Transverse colon (tissue), 4 donors: ENCODE measurements at regions not wholly inside any gene's neighbourhood (a gene's known extent, or its start where the extent isn't known, plus 50 kb on each side); places are given as distances from the start of the nearest gene placed in this dataset.

Source experiments
- DNase-seq: peaks from one replicate; pipeline ENCODE4 v3.0.0-alpha.2; 2019
- H3K27ac ChIP-seq, 4 donors: fragments of 200-600 bp; sonication (generic); 2 replicates each; pipeline ENCODE4 v1.5.1; 2016 to 2018; ENCODE audit warnings: inconsistent platforms in 4 of 4
- H3K27me3 ChIP-seq: fragments of 200-600 bp; sonication (generic); 2 replicates; pipeline ENCODE4 v1.5.1; 2017; ENCODE audit warnings: inconsistent platforms
- H3K36me3 ChIP-seq, 4 donors: fragments of 200-600 bp; sonication (generic); 2 replicates each; pipeline ENCODE4 v1.5.1; 2017 to 2019; ENCODE audit warnings: inconsistent platforms in 4 of 4
- H3K4me1 ChIP-seq, 4 donors: fragments of 200-600 bp; sonication (generic); 2 replicates each; pipeline ENCODE4 v1.5.1; 2017 to 2020; ENCODE audit warnings: inconsistent platforms in 4 of 4
- H3K4me3 ChIP-seq, 4 donors: fragments of 200-600 bp; sonication (generic); 1 replicate in 1 of 4; 2 replicates in 3 of 4; pipeline versions ENCODE4 v1.5.1 to v1.6.1; 2017 to 2019; ENCODE audit warnings: inconsistent platforms in 4 of 4
- H3K9me3 ChIP-seq, 2 donors: fragments of 200-600 bp; sonication (generic); 2 replicates each; pipeline ENCODE4 v1.5.1; 2017 to 2019; ENCODE audit warnings: inconsistent platforms in 2 of 2
- EP300 ChIP-seq: sonication (generic); formaldehyde crosslinking; IDR thresholded peaks from one replicate; pipeline ENCODE4 v1.6.1; 2017; ENCODE audit warnings: antibody characterized with exemption, low read depth
- POLR2A ChIP-seq: fragments of 450-650 bp; IDR thresholded peaks from one replicate; pipeline ENCODE4 v1.6.1; 2016; ENCODE audit warnings: antibody characterized with exemption, mild to moderate bottlenecking, moderate library complexity
- POLR2AphosphoS5 ChIP-seq, 3 donors: sonication (generic); formaldehyde crosslinking; IDR thresholded peaks; one replicate each; pipeline ENCODE4 v1.6.1; 2016; ENCODE audit warnings: antibody characterized with exemption in 3 of 3
- WGBS, 2 donors: methylation state at CpG; one replicate each; pipeline ENCODE4 v1.1.5; 2018; ENCODE audit warnings: low coverage in 1 of 2; 5-methylcytosine and 5-hydroxymethylcytosine counted together
- in situ Hi-C, 4 donors: fragments of 200-750 bp; cut with MboI; loops; one replicate each; pipeline versions ENCODE4 v1.15.0 to v1.15.1; 2017; ENCODE audit warnings: low sequenced_read_pairs in 3 of 4, low pct_ligation_motif_present in 1 of 4, low pct_unique_long_range_greater_than_20kb in 1 of 4
- intact Hi-C: fragments of 100-400 bp; cut with DNase I; formaldehyde crosslinking; loops from one replicate; pipeline ENCODE4 v1.15.1; 2023; ENCODE audit warnings: low total_unique reads
- TF ChIP-seq, protein P1 (sequence below), 5 experiments: fragments of 200-600 bp in 3 of 5; fragments of 450-650 bp in 2 of 5; sonication (generic) in 3 of 5; IDR thresholded peaks; 1 replicate in 2 of 5; 2 replicates in 3 of 5; pipeline ENCODE4 v1.5.1; 2016 to 2017; ENCODE audit warnings: antibody characterized with exemption in 5 of 5, inconsistent platforms in 3 of 5, mild to moderate bottlenecking in 2 of 5, moderate library complexity in 1 of 5

DNA sequence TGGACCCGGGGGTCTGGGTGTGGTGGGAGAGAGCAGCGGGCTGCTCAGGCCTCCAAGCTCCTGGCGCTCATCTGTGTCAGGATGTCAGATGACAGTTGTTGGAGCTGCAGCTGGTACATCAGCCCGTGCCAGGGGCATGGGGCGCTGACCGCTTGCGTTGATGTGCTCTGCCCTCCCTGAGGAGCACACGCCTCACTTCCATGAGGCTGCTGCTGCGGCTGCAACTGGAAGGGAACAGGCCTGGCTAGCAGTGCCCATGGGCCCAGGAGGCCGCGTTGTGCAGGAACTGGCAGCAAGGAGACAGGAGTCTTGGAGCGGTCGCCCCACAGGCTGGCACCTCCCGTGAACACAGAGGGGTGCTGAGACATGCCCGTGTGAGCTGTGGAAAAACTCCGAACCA is 361.3 kb upstream of the MKI67 start:
- no peak for DNase-seq
- intact Hi-C loops: no loop called here
- H3K4me1 ChIP-seq: no peaks in the 10 kb centered on the region
- no peaks in the 10 kb centered on the region for H3K36me3 ChIP-seq
- no peaks in the 10 kb centered on the region for H3K27me3 ChIP-seq
- no peaks in the 10 kb centered on the region for H3K9me3 ChIP-seq
- in situ Hi-C loops: no loop called here
- H3K4me3 ChIP-seq: no peak overlapping the region
- no peak overlapping the region for H3K27ac ChIP-seq
- no peak for TF ChIP-seq EP300
- TF ChIP-seq POLR2A: no peak
- TF ChIP-seq POLR2AphosphoS5 (IDR thresholded peaks at IDR 0.05): no peak
- TF ChIP-seq, protein P1, sequence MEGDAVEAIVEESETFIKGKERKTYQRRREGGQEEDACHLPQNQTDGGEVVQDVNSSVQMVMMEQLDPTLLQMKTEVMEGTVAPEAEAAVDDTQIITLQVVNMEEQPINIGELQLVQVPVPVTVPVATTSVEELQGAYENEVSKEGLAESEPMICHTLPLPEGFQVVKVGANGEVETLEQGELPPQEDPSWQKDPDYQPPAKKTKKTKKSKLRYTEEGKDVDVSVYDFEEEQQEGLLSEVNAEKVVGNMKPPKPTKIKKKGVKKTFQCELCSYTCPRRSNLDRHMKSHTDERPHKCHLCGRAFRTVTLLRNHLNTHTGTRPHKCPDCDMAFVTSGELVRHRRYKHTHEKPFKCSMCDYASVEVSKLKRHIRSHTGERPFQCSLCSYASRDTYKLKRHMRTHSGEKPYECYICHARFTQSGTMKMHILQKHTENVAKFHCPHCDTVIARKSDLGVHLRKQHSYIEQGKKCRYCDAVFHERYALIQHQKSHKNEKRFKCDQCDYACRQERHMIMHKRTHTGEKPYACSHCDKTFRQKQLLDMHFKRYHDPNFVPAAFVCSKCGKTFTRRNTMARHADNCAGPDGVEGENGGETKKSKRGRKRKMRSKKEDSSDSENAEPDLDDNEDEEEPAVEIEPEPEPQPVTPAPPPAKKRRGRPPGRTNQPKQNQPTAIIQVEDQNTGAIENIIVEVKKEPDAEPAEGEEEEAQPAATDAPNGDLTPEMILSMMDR (IDR thresholded peaks at IDR 0.05): no peak
- 87% methylated on average over 16 of the region's 16 CpGs; no CpG with 5 or more reads in 1 of the 2 donors for WGBS, 2 donors

DNA sequence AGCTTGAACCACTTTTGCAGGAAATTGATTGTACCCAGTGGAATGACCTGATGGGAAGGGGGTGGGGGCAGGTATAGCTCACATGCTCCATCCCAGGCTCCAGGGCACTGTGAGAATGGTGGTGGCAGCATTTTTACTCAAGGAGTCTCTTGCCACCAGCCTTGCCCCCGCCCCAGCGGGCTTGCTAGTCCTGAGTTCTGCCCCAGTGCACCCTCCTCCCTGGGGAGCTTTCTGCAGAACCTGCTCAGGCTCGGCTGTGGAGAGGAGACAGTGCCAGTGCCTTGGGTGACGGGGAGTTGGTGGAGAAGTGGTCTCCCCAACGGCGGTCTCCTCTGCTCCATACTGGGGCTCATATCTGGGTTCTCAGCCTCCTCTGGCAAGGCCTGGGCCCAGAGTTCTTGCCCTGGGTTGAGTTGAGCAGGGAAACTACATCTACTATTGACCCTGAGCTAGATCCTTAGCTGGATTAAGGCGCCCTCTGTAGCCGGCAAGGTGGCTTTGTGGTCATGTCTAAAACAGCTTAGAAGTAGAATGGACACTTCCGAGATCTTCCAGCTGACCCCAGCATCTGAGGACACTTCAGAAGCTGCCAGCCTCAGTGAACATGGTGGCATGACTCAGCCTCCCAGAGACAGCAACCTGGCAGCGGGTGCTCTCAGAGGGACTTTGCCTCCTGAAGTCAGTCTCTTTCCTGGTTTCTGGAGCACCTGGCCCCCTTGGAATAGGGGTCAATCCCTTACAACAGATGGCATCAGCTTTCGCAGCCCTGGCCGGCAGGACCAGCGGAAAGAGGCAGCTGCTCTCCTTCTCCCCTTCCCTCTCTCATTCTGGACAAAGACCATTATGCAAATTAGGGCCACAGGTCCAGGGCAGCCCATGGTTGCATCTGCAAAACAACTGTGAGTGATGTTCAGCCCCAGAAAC is 363.4 kb upstream of the MKI67 start:
- in situ Hi-C loops (no loop called here), intact Hi-C loops (loop anchor here (5.0 kb wide), 1 partner anchor 1527 kb away; no protein-coding TSS in a partner anchor)
- Histone ChIP-seq H3K4me3 (no peak overlapping the region), H3K27me3 (no peaks in the 10 kb centered on the region), H3K9me3 (no peaks in the 10 kb centered on the region), H3K4me1 (no peaks in the 10 kb centered on the region), H3K36me3 (no peaks in the 10 kb centered on the region), H3K27ac (no peak overlapping the region)
- TF ChIP-seq EP300: no peak
- TF ChIP-seq, protein P1 (IDR thresholded peaks at IDR 0.05): no peak
- TF ChIP-seq POLR2AphosphoS5 (IDR thresholded peaks at IDR 0.05): no peak
- TF ChIP-seq POLR2A: no peak
- no peak for DNase-seq
- 88% methylated on average over 9 of the region's 13 CpGs; no CpG with 5 or more reads in 1 of the 2 donors for WGBS, 2 donors

DNA sequence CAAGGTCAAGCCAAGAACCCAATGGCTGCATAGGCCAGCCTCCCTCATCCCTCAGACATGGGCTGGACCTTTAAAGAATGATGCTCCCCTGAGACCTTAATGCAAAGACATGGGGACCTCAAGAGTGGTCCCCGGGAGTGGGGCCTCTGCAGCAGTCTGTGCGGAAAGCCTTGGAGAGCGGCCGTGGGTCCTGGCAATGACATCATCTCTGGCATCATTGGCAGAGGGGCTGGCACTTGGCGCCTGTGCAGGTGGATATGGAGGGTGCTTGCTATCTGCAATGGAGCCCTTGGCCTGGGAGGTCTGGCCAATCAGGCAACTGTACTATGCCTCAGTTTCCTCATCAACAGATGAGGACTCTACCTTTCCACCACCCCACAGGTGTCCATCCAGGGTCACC is 365.5 kb upstream of the MKI67 start:
- H3K4me3 ChIP-seq: no peak overlapping the region
- H3K36me3 ChIP-seq: no peaks in the 10 kb centered on the region
- 79 to 91% methylated on average over 3 to 5 of the region's 5 CpGs for WGBS, 2 donors
- in situ Hi-C loops (no loop called here), intact Hi-C loops (loop anchor here (5.0 kb wide), 1 partner anchor 1529 kb away; no protein-coding TSS in a partner anchor)
- no peaks in the 10 kb centered on the region for H3K9me3 ChIP-seq
- TF ChIP-seq EP300 (no peak), POLR2AphosphoS5 (IDR thresholded peaks at IDR 0.05) (no peak), POLR2A (no peak)
- TF ChIP-seq, protein P1 (IDR thresholded peaks at IDR 0.05): no peak
- no peaks in the 10 kb centered on the region for H3K27me3 ChIP-seq
- DNase-seq: no peak
- no peaks in the 10 kb centered on the region for H3K4me1 ChIP-seq
- no peak overlapping the region for H3K27ac ChIP-seq

DNA sequence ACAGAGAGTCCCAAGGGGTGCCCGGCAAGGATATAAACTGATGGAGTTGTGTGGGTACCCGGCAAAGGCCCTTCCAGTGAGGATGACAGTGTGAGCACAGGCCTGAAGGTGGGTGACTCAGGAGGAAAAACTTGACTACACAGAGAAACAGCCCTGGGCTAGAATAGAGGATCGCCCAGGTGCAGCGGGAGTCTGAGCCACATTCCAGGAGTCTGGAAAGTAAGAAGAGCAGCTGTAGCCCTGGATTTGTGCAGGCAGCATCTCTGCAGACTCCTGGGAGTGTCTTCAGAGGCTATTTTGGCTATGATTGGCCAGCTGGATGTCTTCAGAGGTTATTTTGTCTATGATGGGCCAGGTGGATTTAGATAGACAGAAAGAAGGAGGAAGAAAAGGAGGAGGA is 367.6 kb upstream of the MKI67 start:
- no peak for TF ChIP-seq POLR2AphosphoS5 (IDR thresholded peaks at IDR 0.05)
- TF ChIP-seq, protein P1 (IDR thresholded peaks at IDR 0.05): no peak
- no peak for TF ChIP-seq POLR2A
- no peak for TF ChIP-seq EP300
- 71% methylated on average over 4 of the region's 4 CpGs; no CpG with 5 or more reads in 1 of the 2 donors for WGBS, 2 donors
- no peaks in the 10 kb centered on the region for H3K27me3 ChIP-seq
- H3K4me3 ChIP-seq: no peak overlapping the region
- no peaks in the 10 kb centered on the region for H3K36me3 ChIP-seq
- no peaks in the 10 kb centered on the region for H3K4me1 ChIP-seq
- no peak for DNase-seq
- H3K27ac ChIP-seq: no peak overlapping the region
- intact Hi-C loops: loop anchor here (5.0 kb wide), 1 partner anchor 1532 kb away; no protein-coding TSS in a partner anchor
- H3K9me3 ChIP-seq: no peaks in the 10 kb centered on the region
- in situ Hi-C loops: no loop called here
